ENCODE measurements at regions not wholly inside any gene's neighbourhood (a gene's known extent, or its start where the extent isn't known, plus 50 kb on each side); places are given as distances from the start of the nearest gene placed in this dataset.

DNA sequence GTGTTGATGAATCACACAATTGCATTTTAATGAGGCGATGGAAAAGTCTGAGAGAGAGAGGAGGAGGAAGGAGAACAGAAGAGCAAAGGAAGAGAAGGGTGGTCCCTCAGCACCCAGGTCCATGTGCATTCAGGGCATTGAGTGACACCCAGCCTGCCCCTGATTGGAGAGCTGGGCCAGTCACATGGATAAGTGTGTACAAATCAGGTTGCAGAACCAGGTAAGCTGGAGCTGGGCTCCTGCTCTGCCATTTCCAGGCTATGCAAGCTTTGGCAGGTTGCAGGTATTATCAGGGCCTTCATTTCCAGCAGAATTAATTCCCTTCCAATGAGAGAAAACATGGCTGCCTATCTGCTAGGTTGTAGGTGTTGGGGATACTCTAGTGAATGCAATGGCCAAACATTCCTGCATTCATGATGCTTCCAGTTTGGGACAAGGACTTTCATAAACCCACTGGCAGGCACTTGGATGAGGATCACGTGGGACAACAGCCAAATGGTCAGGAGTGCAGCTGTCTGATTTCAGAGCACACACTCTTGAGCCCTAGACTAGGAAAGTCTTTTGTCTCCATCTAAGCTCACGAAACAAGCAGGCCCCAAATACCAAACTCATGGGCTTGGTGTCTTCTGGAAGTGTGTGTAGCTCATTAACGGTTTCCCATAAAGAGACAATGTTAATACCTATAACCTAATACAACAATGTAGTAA, 577.9 kb upstream of the CDH5 start:
- TF ChIP-seq GATA3 (IDR thresholded peaks at IDR 0.05; ENCODE audit: low read depth, low read length) (no peak), GATA2 (IDR thresholded peaks at IDR 0.05; ENCODE audit: low read depth, low read length) (no peak)
